PFSK-1 (cell line): ENCODE measurements at regions not wholly inside any gene's neighbourhood (a gene's known extent, or its start where the extent isn't known, plus 50 kb on each side); places are given as distances from the start of the nearest gene placed in this dataset.

Experiments used
- REST ChIP-seq, 2 experiments: IDR thresholded peaks; 2 replicates each; pipeline versions ENCODE4 v1.6.1 to v1.8.0; 2011 to 2012; ENCODE audit warnings: low read depth in 2 of 2, low read length in 2 of 2, control low read depth in 1 of 2, inconsistent platforms in 1 of 2, mild to moderate bottlenecking in 1 of 2, moderate library complexity in 1 of 2; ENCODE audit not compliant: insufficient read depth in 1 of 2
- SIN3A ChIP-seq: IDR thresholded peaks from 2 replicates; pipeline ENCODE4 v1.6.1; 2012; ENCODE audit warnings: mild to moderate bottlenecking, low read length, moderate library complexity, borderline replicate concordance; ENCODE audit not compliant: insufficient read depth
- TAF1 ChIP-seq: IDR thresholded peaks from 2 replicates; pipeline ENCODE4 v1.6.1; 2012; ENCODE audit warnings: low read length, control low read depth, borderline replicate concordance; ENCODE audit not compliant: insufficient read depth

GRCh38 chr10:42988517-42989395 lies 88.1 kb upstream of the RET start:
- TF ChIP-seq REST (IDR thresholded peaks at IDR 0.05; ENCODE audit: insufficient read depth in 1 of 2, low read depth in 2 of 2, low read length in 2 of 2) = no peak
- no peak for TF ChIP-seq TAF1
- TF ChIP-seq SIN3A = no peak
